Lower leg skin (tissue), 3 donors: ENCODE measurements at regions not wholly inside any gene's neighbourhood (a gene's known extent, or its start where the extent isn't known, plus 50 kb on each side); places are given as distances from the start of the nearest gene placed in this dataset.

Experiments
- CTCF ChIP-seq, 3 donors: fragments of 450-650 bp; IDR thresholded peaks; one replicate each; pipeline ENCODE4 v1.5.1; 2016; ENCODE audit warnings: antibody characterized with exemption in 3 of 3, mild to moderate bottlenecking in 3 of 3, moderate library complexity in 2 of 3
- POLR2A ChIP-seq, 2 donors: fragments of 450-650 bp; IDR thresholded peaks; one replicate each; pipeline ENCODE4 v1.6.1; 2016 to 2017; ENCODE audit warnings: antibody characterized with exemption in 2 of 2, mild to moderate bottlenecking in 1 of 2, moderate library complexity in 1 of 2

- TF ChIP-seq POLR2A (IDR thresholded peaks at IDR 0.05) (no peak), CTCF (IDR thresholded peaks at IDR 0.05) (no peak)
These were observed 181.0 kb downstream of the GIPC2 start for GRCh38 chr1:78226784-78227183.
